Stimulated activated CD4-positive, alpha-beta T cell treated with anti-CD3 and anti-CD28 coated beads, Interleukin-12 subunit alpha, Interleukin-12 subunit beta, amount 100 ng/mL, for 4 hours (primary cell): ENCODE measurements at regions not wholly inside any gene's neighbourhood (a gene's known extent, or its start where the extent isn't known, plus 50 kb on each side); places are given as distances from the start of the nearest gene placed in this dataset.

Experiments
- DNase-seq: peaks from one replicate; pipeline ENCODE4 v3.0.0-alpha.2; 2020

DNA sequence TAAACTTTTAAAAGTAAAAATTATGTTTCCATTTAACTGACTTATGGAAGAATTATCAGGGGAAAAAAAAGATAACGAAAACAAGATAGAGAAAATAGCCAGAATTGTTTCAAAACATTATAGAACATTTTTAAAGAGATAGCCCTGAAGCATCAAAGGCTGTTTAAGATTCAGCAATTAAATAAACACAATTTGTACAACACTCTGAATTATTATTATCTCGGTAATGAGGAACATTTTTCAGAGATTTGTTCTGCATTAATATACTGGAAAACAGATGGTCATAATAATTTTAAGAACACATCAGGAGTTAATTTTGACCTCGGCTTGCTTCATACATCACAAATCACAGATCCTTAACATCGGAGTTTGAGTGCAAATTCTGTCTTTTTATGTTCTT is 643.8 kb downstream of the SORCS1 start:
- no peak for DNase-seq

DNA sequence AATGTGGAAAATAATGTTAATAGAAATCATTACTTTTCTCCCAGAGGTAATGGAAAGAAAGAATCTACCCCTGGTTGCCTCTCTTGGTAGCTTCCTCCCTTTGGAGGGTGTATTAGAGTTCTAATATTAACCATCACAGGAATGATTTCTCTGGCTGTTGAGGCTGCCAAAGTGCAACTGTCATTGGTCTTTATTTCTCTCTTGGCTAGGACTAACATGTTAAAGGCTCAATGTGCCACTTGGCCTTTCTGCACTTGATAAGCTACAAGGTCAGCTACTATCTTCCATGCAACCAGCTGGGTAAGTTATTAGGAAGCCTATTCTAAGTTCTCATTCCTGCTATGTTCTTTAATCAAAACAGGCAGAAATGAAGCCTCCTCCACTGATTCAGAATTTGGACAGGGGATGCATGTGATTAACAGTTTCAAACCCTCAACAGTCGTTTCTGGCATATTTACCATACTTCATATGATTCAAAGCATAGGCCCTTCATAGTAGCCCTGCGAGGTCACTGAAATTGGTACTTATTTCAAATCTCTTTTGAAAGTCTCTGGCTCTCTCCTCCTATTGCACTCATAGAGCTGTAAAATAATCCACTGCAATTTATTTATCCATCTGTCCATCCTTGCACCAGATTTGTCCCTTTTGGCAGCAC is 645.0 kb downstream of the SORCS1 start:
- no peak for DNase-seq

DNA sequence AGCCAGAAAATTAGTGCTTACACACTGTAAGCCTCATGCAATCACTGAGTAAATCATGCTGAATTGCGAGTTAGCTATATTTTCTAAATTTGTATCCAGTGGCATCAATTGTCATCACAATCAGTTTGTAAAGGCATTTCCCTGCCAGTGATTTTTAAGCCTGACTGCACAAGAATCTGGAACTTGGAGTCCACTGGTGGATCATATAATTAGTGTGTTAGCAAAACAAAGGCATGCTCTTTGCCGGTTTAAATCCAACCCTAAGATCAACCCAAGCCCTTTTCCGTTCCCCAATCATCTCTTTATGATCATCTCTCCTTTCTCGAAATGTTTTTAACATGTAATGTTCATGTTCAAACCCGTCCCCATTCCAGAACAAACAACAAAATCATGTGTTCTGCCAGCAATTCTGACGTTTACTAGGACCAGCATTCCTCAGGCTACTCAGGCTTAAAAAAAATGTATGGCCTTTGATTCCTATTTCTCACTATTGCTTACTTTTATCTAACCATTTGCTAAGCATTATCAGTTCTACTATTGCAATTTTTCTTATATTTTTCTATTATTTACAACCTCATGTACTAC is 649.2 kb downstream of the SORCS1 start:
- DNase-seq, result no peak

DNA sequence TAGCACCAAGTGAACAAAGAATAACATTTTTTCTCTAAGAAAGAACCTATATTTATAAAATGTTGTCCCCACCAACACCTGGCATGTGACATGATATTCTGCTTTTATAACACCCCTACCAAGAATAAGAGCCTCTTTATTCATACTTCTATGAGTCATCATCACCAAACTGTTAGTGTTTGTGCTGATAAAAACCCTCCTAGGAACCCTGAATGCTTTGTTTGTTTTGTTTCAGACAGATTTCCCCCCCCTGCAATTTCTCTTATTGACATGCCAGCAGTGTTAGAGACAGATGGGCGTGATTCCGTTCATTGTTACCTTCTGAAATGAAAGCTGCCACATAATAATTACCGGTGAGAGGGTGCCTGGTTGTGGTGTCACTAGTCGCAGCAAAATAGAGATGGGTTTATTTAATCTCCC is 651.1 kb downstream of the SORCS1 start:
- DNase-seq, result no peak

DNA sequence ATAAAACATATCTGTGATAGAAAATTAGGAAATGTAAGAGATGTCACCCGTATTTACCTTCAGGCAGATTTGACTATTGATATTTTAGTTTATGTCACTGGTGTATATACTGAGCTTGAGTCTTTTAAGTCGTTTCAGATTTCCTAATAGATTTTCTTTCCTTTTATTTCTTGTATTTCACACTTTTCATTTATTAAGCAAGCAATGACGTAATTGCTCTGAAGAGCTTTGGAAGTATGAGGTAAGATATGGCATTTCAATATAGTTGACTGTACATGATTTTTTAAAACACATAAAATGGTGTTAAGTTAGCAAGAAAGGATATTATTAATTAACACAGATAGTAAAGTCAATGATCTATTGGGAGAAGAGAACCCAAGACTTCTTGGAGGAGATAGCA is 652.6 kb downstream of the SORCS1 start:
- no peak for DNase-seq

DNA sequence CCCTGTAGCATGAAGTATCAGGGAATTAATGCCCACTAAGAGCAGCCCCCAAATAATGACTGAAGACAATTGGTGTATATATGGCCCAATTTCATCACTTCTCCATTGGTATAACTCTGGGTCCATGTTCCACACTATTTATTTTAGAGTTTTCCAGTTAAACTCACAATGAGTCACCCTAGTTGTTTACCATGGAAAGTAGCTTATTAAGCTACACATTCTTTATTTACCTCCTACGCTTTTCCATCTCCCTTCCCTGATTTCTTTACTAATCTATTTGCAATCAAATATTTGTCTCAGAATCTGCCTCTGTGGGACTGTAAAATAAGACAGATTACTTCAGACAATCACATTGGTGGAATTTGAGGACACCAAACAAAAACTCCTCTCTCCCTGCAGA is 655.6 kb downstream of the SORCS1 start:
- DNase-seq, result no peak

DNA sequence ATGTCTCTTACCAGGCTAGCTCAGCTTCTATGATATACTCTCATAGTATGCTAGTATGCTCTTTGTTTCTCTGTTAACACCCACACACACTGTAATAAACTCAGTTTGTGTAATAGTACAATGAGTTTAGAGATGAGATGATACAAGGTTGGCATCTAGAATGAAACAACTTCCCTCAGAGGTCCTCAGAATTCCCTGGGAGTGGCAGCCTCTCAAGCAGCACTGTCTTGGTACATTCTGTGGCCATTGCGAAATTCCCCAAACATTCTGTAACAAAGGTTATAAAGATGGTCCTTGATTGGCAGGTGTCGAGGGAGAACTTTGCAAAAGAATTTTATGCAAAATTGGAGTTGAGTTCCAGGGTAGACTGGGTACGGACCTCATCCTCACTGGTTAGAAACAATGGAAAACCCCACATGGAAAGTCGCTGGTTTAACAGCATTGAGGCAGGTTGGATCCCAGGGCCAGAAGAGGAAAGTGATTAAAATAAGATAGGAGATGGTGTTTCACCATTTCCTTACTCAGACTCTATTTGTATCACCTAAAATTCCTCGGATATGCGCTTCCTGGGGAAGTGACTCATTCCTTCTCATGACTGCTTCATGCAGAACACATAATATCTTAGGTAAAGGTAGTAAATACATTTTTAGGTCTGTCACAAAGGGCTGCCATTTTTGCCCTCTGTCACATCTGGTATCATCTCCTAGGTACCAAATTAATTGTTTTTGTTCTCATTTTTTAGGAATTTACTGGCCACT is 657.8 kb downstream of the SORCS1 start:
- DNase-seq, result no peak

DNA sequence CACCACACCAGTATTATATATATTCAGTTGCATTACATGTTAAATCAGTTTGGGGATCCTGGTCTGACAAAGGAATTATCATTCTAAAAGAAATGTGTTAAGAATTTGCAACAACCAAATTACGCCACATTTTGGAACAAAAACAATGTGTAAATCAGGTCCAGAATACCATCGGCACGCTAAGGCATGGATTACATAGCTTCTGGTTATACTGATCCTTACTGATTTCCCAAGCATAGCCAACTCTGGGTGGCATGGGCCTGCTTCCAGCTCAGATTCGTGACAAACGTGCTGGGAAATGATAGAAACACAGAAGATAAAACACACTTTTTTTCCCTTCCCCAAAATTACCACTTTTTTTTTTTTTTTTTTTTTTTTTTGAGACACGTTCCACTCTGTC is 660.0 kb downstream of the SORCS1 start:
- DNase-seq, result no peak

DNA sequence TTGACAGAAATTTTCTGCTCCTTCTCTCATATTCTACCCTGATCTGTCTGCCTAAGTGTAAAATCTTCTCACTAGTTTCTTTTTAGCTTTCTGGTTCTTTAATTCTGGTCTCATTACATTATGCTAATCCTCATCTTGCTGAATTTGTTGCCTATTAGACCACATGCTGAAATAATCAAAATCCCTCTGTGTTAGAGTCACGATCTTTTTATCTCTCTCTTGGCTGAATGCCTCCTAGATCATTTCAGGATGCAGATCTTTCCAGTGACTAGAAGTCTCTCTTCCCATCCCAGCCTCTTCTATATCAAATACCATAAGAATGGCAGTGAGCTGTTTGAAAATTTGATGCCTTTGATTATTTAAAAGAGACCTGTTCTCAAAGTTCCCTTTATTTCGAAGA is 661.9 kb downstream of the SORCS1 start:
- DNase-seq, result no peak

DNA sequence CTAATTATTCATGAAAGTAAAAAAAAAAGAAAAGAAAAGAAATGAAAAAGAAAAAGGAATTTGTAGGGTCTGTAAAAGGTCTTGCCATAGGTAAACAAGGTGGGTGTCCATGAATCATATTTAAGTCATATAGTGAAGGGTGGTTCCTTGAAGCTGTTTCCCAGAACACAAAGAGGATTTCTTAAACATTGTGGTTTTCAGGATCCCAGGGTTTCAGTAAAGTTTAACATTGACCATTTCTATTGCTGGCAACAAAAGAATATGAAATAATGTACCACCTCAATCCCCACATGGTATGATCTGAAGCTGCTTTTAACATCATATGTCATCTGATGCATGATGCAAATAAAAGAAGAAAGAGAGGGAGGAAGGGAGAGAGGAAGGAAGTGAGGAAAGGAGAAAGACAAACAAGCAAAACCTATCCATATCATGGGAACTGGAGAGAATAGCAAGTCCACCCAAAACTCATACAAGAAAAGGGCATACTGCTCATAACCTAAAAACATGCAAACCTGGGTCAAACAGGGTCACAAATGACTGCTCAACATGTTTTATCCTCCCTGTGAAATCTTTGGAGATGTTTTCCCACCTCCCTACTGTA is 663.5 kb downstream of the SORCS1 start:
- no peak for DNase-seq

DNA sequence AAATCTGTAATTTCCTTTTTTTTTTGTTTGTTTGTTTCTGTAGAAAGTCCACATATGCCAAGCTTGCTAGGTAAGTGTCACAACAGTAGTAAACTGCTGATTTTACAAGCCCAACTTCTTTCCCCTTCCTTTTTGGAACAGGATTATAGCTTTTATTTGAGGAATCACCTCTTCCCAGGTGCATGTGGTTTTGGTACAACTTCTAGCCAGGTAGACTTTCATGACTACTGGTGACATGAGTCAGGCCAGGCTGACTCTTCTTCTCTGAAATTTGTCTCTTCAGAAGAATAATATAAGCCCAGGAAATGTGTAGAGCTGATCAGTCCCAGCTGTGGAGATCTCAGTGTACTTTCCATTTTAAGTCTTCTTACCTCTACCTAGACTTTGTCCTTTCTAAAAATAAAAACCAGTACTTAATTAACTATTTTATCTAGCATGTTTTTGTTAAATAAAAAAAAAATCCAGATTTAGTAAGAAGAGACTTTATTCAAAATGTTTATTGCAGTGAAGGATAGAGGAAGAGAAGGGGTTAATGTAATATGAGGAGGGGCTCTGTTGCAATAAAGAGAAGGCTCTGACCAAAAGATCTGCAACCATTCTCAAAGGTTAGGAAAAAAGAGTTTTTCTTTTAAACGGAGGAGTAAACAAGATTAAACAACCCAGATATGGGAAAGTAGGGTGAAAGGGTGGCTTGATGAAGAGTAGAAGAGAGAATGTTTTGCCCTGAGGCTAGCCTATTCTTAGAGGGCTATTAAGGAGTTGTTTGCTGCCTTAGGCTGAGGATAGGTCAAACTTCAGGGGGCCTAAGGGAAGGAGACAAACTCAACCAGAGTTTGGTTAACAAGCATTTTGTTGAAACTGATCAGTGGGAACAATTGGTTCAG is 664.2 kb downstream of the SORCS1 start:
- DNase-seq, result no peak

DNA sequence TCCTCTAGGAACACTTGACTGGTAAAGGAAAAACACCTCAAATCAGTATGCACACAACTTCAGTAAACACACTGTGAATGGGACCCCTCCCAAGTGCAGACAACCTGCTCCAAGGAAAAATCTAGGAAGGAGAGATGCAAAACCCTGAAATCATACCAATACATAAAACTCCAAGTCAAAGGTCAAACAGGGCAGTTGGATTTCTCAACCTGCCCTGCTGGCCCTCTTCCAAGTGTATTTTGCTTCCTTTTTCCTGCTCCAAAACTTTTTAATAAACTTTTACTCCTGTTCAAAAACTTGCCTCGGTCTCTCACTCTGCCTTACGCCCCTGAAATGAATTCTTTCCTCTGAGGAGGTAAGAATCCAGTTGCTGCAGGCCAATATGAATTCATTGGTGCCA is 665.1 kb downstream of the SORCS1 start:
- no peak for DNase-seq

DNA sequence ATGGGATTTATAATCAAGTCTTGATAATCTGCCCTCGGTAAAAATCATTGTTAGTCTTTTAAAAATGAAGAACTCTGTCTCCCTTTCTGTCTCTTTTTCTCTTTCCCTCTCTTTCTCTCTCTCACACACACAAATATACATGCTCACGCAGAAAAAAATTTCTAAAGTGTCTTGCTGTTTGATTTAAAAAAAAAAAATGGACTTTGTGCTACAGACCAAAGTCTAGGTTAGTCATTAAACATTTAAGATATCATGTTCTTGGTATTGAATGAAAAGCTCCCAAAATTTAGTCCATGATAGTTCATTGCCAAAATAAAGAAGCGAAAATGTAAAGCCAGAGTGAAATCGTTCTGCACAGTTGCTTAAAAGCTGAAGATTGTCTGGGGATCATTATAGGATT is 665.8 kb downstream of the SORCS1 start:
- no peak for DNase-seq

DNA sequence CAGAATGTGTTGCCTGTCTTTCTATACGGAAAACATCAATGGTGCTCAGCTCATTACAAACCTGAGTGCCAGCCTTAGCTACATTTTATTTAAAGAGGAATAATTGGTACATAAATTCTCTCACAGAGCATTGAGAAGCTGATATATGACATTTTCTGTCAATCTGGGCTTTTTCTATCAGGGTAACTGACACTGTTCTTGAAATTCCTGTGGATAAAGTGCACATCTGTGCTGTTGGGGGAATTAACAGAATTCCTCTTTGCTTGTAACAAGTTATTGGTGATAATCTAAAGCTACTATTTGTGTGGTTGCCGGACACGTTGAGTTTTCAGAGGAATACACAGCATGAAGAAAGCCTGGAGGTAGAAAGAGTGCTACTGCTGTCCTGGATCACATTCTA is 668.6 kb downstream of the SORCS1 start:
- no peak for DNase-seq

DNA sequence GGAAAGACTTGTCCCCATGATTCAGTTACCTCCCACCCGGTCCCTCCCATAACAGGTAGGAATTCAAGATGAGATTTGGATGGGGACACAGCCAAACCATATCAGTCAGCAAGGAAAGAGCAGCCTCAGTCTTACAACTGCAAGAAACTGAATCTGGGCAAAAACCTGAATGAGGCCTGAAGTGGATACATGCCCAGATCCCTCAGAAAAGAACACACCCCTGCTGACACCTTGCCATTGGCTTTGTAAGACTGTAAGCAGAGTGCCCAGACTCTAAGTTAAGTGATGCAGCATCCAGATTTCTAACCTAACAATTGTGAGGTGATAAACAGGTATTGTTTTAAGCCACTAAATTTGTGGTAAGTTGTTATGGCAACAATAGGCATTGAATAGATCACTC is 670.8 kb downstream of the SORCS1 start:
- no peak for DNase-seq

DNA sequence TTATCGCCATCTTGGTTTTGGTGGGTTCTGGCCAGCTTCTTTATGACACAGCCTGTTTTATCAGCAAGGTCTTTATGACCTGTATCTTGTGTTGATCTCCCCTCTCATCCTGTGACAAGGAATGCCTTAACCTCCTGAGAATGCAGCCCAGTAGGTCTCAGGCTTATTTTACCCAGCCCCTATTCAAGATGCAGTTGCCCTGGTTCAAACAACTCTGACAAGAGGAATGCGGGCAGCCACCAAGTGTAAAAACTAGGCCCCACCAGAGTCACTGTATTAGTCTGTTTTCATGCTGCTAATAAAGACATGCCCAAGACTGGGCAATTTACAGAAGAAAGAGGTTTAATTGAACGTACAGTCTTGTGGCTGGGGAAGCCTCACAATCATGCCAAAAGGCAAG is 671.3 kb downstream of the SORCS1 start:
- no peak for DNase-seq

DNA sequence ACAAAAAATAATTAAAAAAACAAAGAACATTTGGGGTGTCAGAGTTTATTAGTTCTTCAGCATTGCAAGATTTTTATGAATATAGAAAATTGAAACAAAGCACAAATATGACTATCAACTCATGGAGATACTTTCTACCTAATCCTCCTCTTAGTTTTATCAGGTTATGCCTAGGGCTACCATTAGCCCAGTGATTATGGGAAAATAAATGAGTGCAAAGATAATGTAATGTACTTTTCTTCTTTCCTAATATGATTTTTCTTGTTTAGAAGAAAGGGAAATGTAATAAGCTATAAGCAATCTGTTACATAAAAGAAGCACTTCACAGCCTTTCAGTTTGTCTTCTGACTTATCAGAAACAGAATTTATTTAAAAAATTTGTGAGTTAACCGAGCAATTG is 676.8 kb downstream of the SORCS1 start:
- DNase-seq, result no peak

DNA sequence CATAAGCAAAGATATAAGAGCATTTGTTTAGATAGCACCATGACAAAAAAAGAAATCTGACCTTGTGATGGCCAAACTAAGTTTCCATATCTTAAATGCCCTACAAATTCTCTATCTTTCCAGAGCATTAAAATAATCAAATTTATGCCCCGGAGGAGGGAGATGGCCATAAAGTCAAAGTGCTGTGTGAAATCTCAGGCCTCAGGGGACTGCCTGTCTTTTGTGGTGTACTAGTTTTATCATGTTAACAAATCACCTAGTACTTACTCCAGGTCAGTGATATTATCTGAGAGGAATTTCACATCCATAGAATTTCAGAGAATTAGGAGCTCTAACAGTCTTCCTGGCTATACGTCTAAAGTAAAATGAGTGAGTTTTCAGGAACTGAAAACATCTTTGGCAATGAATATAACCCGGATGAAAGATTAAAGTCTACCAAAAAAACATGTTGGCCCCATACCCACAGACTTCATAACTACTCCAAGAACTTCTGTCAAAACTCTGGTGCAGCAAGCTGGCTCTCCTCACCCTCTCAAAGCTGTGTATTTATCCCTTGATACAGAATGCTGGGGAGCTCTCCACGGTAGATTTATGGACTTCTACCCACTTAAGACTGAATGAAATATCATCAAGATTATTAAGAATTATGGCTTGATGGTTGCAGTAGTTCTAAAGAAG is 682.8 kb downstream of the SORCS1 start:
- no peak for DNase-seq

DNA sequence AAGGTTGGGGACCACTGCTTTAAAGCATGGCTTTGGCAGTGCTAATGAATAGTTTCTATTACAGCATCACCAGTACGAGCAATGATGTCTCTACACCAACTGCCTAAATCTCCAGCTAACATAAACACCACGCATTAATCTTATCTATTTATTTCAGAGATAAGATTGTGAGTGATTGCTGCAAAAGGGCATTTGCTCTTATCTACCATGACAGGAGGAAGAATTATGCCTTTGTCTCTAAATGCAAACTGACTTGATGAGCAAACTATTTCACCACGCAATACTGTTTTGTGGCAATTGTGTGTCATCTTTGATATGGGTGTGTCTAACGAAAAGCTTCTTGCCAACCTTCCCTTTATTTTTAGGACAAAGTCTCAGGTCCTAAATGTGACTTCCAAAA is 684.9 kb downstream of the SORCS1 start:
- no peak for DNase-seq

DNA sequence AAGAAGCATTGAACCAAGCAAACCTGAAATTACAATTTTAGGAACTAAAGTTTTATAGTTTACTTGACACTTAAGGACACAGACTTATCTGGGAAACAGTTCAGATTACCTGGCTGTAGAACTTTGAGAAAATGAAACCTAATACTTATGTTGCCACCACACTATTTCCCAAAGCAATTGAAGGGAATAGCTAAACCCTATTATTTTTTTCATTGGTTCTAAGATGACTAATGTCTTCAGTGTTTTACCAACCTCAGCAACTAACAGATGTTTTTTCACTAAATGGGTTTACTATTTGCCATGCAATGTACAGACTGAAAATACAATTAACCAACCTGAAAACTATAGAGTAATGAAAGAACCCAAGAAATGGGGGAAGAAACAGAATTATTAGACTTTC is 689.6 kb downstream of the SORCS1 start:
- DNase-seq, result no peak

DNA sequence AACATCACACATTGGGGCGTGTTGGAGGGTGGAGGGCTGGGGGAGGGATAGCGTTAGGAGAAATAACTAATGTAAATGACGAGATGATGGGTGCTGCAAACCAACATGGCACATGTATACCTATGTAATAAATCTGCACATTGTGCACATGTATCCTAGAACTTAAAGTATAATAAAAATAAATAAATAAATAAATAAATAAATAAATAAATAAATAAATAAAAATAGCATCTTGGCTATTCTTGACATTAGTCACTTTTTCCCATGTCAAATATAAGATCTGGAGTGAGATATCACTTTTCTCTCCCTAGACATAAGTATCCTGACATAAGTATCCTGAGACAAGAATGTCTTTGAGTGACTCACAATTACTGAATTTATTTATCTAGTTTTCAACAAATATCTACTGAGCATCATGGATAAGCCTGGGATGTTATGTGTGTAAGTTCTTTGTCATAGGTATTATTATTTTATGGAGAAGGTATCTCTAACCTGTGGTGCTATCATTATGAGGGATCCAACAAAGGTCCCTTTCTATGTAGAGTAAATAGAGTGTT is 691.3 kb downstream of the SORCS1 start:
- no peak for DNase-seq

DNA sequence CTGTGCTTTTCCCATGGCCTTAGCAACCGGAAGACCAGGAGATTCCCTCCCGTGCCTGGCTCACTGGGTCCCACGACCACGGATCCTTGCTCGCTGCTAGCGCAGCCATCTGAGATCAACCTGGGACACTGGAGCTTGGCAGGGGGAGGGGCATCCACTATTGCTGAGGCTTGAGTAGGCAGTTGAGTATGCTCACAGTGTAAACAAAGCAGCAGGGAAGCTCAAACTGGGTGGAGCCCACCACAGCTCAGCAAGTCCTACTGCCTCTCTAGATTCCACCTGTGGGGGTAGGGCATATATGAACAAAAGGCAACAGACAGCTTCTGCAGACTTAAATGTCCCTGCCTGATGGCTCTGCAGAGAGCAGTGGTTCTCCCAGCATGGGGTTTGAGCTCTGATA is 697.0 kb downstream of the SORCS1 start:
- no peak for DNase-seq
